ENCODE measurements at regions not wholly inside any gene's neighbourhood (a gene's known extent, or its start where the extent isn't known, plus 50 kb on each side); places are given as distances from the start of the nearest gene placed in this dataset.

DNA sequence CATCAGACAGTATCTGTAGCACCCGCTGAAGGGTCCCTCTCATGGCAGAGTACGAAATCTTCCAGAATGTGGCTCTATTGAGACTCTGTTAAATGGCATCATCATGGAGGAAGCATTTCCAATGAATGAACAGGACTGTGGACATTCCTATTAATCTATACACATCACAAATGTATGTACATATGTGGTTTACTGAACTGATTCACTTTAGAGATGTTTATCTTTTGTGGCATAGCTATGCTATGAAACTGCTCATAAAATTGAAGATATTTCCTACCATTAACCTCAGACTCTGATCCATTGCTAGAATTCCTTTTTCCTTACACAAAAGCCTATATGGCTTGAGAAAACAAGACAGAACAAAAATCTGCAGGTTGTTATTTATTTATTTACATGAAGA, 259.6 kb upstream of the RRP15 start:
- no peak for TF ChIP-seq POLR2A (IDR thresholded peaks at IDR 0.05)
- TF ChIP-seq CTCF (IDR thresholded peaks at IDR 0.05): no peak

Measured in upper lobe of left lung (tissue), 4 donors.